ENCODE measurements at regions not wholly inside any gene's neighbourhood (a gene's known extent, or its start where the extent isn't known, plus 50 kb on each side); places are given as distances from the start of the nearest gene placed in this dataset.

DNA sequence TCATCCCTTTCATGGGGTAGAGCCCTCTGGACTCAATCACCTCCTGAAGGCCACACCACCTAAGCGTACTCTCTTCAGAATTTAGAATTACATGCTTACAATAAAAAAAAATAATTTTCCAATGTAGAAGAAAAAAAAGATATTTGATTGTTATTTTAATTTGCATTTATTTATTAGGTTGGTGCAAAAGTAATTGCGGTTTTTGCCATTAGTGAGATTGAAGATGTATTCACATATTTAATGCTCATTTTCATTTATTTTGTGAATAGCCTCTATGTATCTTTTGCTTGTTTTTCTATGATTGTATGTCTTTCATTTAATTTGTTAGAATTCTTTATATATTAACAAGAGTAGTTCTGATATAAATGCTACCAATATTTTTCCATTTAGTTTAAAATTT is 220.5 kb downstream of the RND3 start:
- Histone ChIP-seq H3K9me3 (ENCODE audit: low read depth) (no peaks in the 10 kb centered on the region), H3K4me1 (ENCODE audit: insufficient read depth) (peaks cover 7% of the 10 kb centered on the region), H4K20me1 (ENCODE audit: insufficient read depth) (no peaks in the 10 kb centered on the region), H3K27me3 (replicated peaks; ENCODE audit: insufficient read depth) (no peaks in the 10 kb centered on the region), H3K9me2 (ENCODE audit: insufficient read depth) (no peaks in the 10 kb centered on the region), H3K27ac (no peak overlapping the region), H2AFZ (no peak overlapping the region), H3K4me3 (no peak overlapping the region), H3K79me2 (ENCODE audit: insufficient read depth) (no peaks in the 10 kb centered on the region), H3K4me2 (ENCODE audit: unreplicated experiment) (no peak overlapping the region), H3F3A (ENCODE audit: insufficient read depth) (no peaks in the 10 kb centered on the region), H3K36me3 (ENCODE audit: low read depth) (no peaks in the 10 kb centered on the region), H3K9ac (no peak overlapping the region)
- WGBS, 2 experiments (ENCODE audit: low coverage in 1 of 2, low lambda C conversion rate in 2 of 2, missing lambda C conversion rate in 2 of 2), result 98% methylated on average over 2 of the region's 2 CpGs
- in situ Hi-C loops (cut with MboI), result no loop called here
- TF ChIP-seq EZH2phosphoT487 (IDR thresholded peaks at IDR 0.05; ENCODE audit: insufficient read depth, low read depth) (no peak), EZH2 (IDR thresholded peaks at IDR 0.05; ENCODE audit: insufficient read depth, poor library complexity, severe bottlenecking) (no peak)
- DNase-seq, result no peak

- Histone ChIP-seq H3K4me2 (ENCODE audit: unreplicated experiment) (no peak overlapping the region), H2AFZ (no peak overlapping the region), H3F3A (ENCODE audit: insufficient read depth) (no peaks in the 10 kb centered on the region), H3K9me3 (ENCODE audit: low read depth) (no peaks in the 10 kb centered on the region), H3K4me1 (ENCODE audit: insufficient read depth) (no peaks in the 10 kb centered on the region), H3K79me2 (ENCODE audit: insufficient read depth) (no peaks in the 10 kb centered on the region), H4K20me1 (ENCODE audit: insufficient read depth) (no peaks in the 10 kb centered on the region), H3K9ac (no peak overlapping the region), H3K4me3 (no peak overlapping the region), H3K9me2 (ENCODE audit: insufficient read depth) (no peaks in the 10 kb centered on the region), H3K27ac (no peak overlapping the region), H3K36me3 (ENCODE audit: low read depth) (no peaks in the 10 kb centered on the region), H3K27me3 (replicated peaks; ENCODE audit: insufficient read depth) (no peaks in the 10 kb centered on the region)
- 94 to 95% methylated on average over 2 of the region's 2 CpGs for WGBS, 2 experiments (ENCODE audit: low coverage in 1 of 2, low lambda C conversion rate in 2 of 2, missing lambda C conversion rate in 2 of 2)
- no peak for TF ChIP-seq EZH2 (IDR thresholded peaks at IDR 0.05; ENCODE audit: insufficient read depth, poor library complexity, severe bottlenecking)
- no peak for TF ChIP-seq EZH2phosphoT487 (IDR thresholded peaks at IDR 0.05; ENCODE audit: insufficient read depth, low read depth)
- DNase-seq, result no peak
- in situ Hi-C loops (cut with MboI), result no loop called here
Measured at GRCh38 chr2:150264442-150264841, 223.0 kb downstream of the RND3 start.

GRCh38 chr2:150261691-150262090 is 225.8 kb downstream of the RND3 start:
- Histone ChIP-seq H3K79me2 (ENCODE audit: insufficient read depth) (no peaks in the 10 kb centered on the region), H3K27ac (no peak overlapping the region), H3K27me3 (replicated peaks; ENCODE audit: insufficient read depth) (no peaks in the 10 kb centered on the region), H3K9me3 (ENCODE audit: low read depth) (no peaks in the 10 kb centered on the region), H3K4me3 (no peak overlapping the region), H3K9ac (no peak overlapping the region), H3K4me1 (ENCODE audit: insufficient read depth) (no peaks in the 10 kb centered on the region), H3F3A (ENCODE audit: insufficient read depth) (no peaks in the 10 kb centered on the region), H4K20me1 (ENCODE audit: insufficient read depth) (no peaks in the 10 kb centered on the region), H3K36me3 (ENCODE audit: low read depth) (no peaks in the 10 kb centered on the region), H3K4me2 (ENCODE audit: unreplicated experiment) (no peak overlapping the region), H2AFZ (no peak overlapping the region), H3K9me2 (ENCODE audit: insufficient read depth) (no peaks in the 10 kb centered on the region)
- in situ Hi-C loops (cut with MboI), result no loop called here
- TF ChIP-seq EZH2 (IDR thresholded peaks at IDR 0.05; ENCODE audit: insufficient read depth, poor library complexity, severe bottlenecking) (no peak), EZH2phosphoT487 (IDR thresholded peaks at IDR 0.05; ENCODE audit: insufficient read depth, low read depth) (no peak)
- 86 to 95% methylated on average over 2 of the region's 2 CpGs for WGBS, 2 experiments (ENCODE audit: low coverage in 1 of 2, low lambda C conversion rate in 2 of 2, missing lambda C conversion rate in 2 of 2)
- no peak for DNase-seq

DNA sequence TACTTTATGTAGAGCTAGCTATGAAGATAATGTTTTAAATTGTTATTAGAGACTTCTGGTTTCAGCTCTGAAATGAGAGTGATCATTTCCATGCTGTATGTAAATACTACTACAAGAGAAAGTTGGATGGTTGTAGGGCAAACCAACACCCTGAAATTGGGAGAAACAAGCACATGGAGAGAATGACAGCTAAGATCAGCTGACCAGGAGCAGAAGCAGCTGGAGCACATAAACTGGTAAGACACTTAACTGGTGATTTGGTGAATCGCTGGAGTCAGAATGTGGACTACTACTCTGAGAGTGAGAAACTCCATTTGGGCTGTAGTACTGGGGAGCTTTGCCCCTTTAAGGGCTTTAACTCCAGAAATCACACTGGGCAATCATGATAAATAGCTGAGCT is 226.8 kb downstream of the RND3 start:
- H3K4me3 ChIP-seq, result no peak overlapping the region
- no peak overlapping the region for H3K27ac ChIP-seq
- no peak overlapping the region for H3K4me2 ChIP-seq (ENCODE audit: unreplicated experiment)
- no peaks in the 10 kb centered on the region for H3K9me2 ChIP-seq (ENCODE audit: insufficient read depth)
- no peaks in the 10 kb centered on the region for H3K9me3 ChIP-seq (ENCODE audit: low read depth)
- no peak for TF ChIP-seq EZH2 (IDR thresholded peaks at IDR 0.05; ENCODE audit: insufficient read depth, poor library complexity, severe bottlenecking)
- TF ChIP-seq EZH2phosphoT487 (IDR thresholded peaks at IDR 0.05; ENCODE audit: insufficient read depth, low read depth), result no peak
- H3K4me1 ChIP-seq (ENCODE audit: insufficient read depth), result peaks cover 4% of the 10 kb centered on the region
- no peaks in the 10 kb centered on the region for H3K27me3 ChIP-seq (replicated peaks; ENCODE audit: insufficient read depth)
- H2AFZ ChIP-seq, result no peak overlapping the region
- no peak for DNase-seq
- H4K20me1 ChIP-seq (ENCODE audit: insufficient read depth), result no peaks in the 10 kb centered on the region
- no peaks in the 10 kb centered on the region for H3K79me2 ChIP-seq (ENCODE audit: insufficient read depth)
- no peak overlapping the region for H3K9ac ChIP-seq
- no peaks in the 10 kb centered on the region for H3K36me3 ChIP-seq (ENCODE audit: low read depth)
- WGBS, 2 experiments (ENCODE audit: low coverage in 1 of 2, low lambda C conversion rate in 2 of 2, missing lambda C conversion rate in 2 of 2), result 90 to 92% methylated on average over 1 of the region's 1 CpG
- in situ Hi-C loops (cut with MboI), result no loop called here
- H3F3A ChIP-seq (ENCODE audit: insufficient read depth), result 0 out of 2 replicates have a peak, but pooled peaks cover 3% of the 10 kb centered on the region

- Histone ChIP-seq H3K79me2 (ENCODE audit: insufficient read depth) (no peaks in the 10 kb centered on the region), H3K27ac (no peak overlapping the region), H4K20me1 (ENCODE audit: insufficient read depth) (no peaks in the 10 kb centered on the region), H3K27me3 (replicated peaks; ENCODE audit: insufficient read depth) (no peaks in the 10 kb centered on the region), H3K9me2 (ENCODE audit: insufficient read depth) (no peaks in the 10 kb centered on the region), H3K4me1 (ENCODE audit: insufficient read depth) (peaks cover 10% of the 10 kb centered on the region), H3K9ac (no peak overlapping the region), H3K4me2 (ENCODE audit: unreplicated experiment) (no peak overlapping the region), H3K4me3 (no peak overlapping the region), H3K9me3 (ENCODE audit: low read depth) (no peaks in the 10 kb centered on the region), H3K36me3 (ENCODE audit: low read depth) (no peaks in the 10 kb centered on the region), H2AFZ (no peak overlapping the region), H3F3A (ENCODE audit: insufficient read depth) (0 out of 2 replicates have a peak, but pooled peaks cover 10% of the 10 kb centered on the region)
- DNase-seq, result no peak
- in situ Hi-C loops (cut with MboI), result no loop called here
- no peak for TF ChIP-seq EZH2phosphoT487 (IDR thresholded peaks at IDR 0.05; ENCODE audit: insufficient read depth, low read depth)
- no peak for TF ChIP-seq EZH2 (IDR thresholded peaks at IDR 0.05; ENCODE audit: insufficient read depth, poor library complexity, severe bottlenecking)
- 85 to 100% methylated on average over 1 of the region's 1 CpG for WGBS, 2 experiments (ENCODE audit: low coverage in 1 of 2, low lambda C conversion rate in 2 of 2, missing lambda C conversion rate in 2 of 2)
Measured at GRCh38 chr2:150259746-150260145, 227.7 kb downstream of the RND3 start.
